Pancreas (tissue), 10 donors: ENCODE measurements at regions not wholly inside any gene's neighbourhood (a gene's known extent, or its start where the extent isn't known, plus 50 kb on each side); places are given as distances from the start of the nearest gene placed in this dataset.

ENCODE experiments used
- ATAC-seq, 4 donors: fragments of 200-7000 bp; cut with Tn5 transposase; one replicate each; pipeline versions ENCODE4 v1.8.0 to v1.9.1; 2020; ENCODE audit warnings: mild to moderate bottlenecking in 4 of 4, moderate library complexity in 4 of 4
- DNase-seq, 6 donors: peaks; one replicate each; pipeline ENCODE4 v3.0.0-alpha.2; 2020
- FAIRE-seq: peaks from 2 replicates; lab custom pipeline; 2012; peaks lifted over from hg19 to GRCh38; lab: Jason Lieb, UNC
- H3K27ac ChIP-seq, 4 donors: fragments of 200-600 bp; sonication (generic); 1 replicate in 3 of 4; 2 replicates in 1 of 4; pipeline versions ENCODE4 v1.5.0 to v1.8.0; 2020
- H3K27me3 ChIP-seq, 4 donors: fragments of 200-600 bp; one replicate each; pipeline ENCODE4 v1.8.0; 2021
- H3K36me3 ChIP-seq, 3 donors: fragments of 200-600 bp; sonication (generic) in 1 of 3; one replicate each; pipeline versions ENCODE4 v1.5.0 to v1.8.0; 2020 to 2021
- H3K4me1 ChIP-seq, 3 donors: fragments of 200-600 bp; one replicate each; pipeline ENCODE4 v1.8.0; 2021
- H3K4me3 ChIP-seq, 4 donors: fragments of 200-600 bp; sonication (generic) in 2 of 4; one replicate each; pipeline versions ENCODE4 v1.5.0 to v1.8.0; 2020 to 2021
- H3K9me3 ChIP-seq, 4 donors: fragments of 200-600 bp; one replicate each; pipeline ENCODE4 v1.8.0; 2021
- WGBS, 2 donors: extraction: QIAGEN DNeasy Blood & Tissue Kit; methylation state at CpG; one replicate each; pipeline ENCODE4 v1.1.7; 2013; 5-methylcytosine and 5-hydroxymethylcytosine counted together
- intact Hi-C, 3 donors: fragments of 100-400 bp; cut with DNase I; formaldehyde crosslinking; loops; one replicate each; pipeline versions ENCODE4 v1.11.1 to v1.14.2; 2022
- TF ChIP-seq, protein P1 (sequence below), 4 donors: fragments of 200-600 bp; sonication (generic) in 3 of 4; IDR thresholded peaks; one replicate each; pipeline versions ENCODE4 v1.5.0 to v1.8.0; 2021; ENCODE audit warnings: antibody characterized with exemption in 4 of 4
- donor health status: healthy with polysubstance abuse.
- donor health status: DM: no; HTN: no; CAD: no; lungs with moderate emphysema.
- donor health status: DM: no; HTN: no; CAD: no.
- donor health status: control.
- donor health status: control.
- donor health status: Bipolar disorder and iron deficiency.
- donor health status: DM: yes; HTN: yes; CAD: no.
- donor health status: DM: no; HTN: no; CAD: no.
- donor health status: DM: no; HTN: no; CAD: no.
- donor health status: DM: yes; HTN: yes; CAD: no.

DNA sequence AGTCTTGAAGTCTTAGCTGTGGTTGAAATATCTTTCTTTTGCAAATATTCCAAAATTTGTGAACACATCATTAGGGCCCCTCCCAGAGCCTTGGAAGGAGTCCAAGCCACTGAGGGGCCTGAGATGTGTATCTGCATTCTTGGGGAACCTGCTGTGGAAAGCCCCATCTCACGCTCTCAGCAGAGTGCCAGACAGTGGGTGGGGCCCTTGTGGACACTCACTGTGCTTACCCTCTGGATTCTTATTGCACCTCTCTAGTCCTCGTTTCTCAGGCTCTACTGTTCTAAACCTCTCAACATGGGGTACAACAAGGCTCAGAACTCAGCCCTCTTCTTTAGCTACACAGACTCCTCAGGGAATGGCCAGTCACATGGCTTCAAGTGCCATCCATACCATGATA lies 416.2 kb upstream of the CDH4 start:
- H3K4me3 ChIP-seq: no peak overlapping the region
- H3K27me3 ChIP-seq: peaks cover 0 to 4% (median 1%) of the 10 kb centered on the region in 4 donors
- no peaks in the 10 kb centered on the region for H3K36me3 ChIP-seq
- FAIRE-seq (no peak), DNase-seq (no peak), ATAC-seq (no peak)
- TF ChIP-seq, protein P1, sequence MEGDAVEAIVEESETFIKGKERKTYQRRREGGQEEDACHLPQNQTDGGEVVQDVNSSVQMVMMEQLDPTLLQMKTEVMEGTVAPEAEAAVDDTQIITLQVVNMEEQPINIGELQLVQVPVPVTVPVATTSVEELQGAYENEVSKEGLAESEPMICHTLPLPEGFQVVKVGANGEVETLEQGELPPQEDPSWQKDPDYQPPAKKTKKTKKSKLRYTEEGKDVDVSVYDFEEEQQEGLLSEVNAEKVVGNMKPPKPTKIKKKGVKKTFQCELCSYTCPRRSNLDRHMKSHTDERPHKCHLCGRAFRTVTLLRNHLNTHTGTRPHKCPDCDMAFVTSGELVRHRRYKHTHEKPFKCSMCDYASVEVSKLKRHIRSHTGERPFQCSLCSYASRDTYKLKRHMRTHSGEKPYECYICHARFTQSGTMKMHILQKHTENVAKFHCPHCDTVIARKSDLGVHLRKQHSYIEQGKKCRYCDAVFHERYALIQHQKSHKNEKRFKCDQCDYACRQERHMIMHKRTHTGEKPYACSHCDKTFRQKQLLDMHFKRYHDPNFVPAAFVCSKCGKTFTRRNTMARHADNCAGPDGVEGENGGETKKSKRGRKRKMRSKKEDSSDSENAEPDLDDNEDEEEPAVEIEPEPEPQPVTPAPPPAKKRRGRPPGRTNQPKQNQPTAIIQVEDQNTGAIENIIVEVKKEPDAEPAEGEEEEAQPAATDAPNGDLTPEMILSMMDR (IDR thresholded peaks at IDR 0.05): no peak
- no peak overlapping the region for H3K27ac ChIP-seq
- 52 to 73% methylated on average over 2 of the region's 2 CpGs for WGBS, 2 donors
- no peaks in the 10 kb centered on the region for H3K9me3 ChIP-seq
- H3K4me1 ChIP-seq: no peaks in the 10 kb centered on the region
- intact Hi-C loops: no loop called here

DNA sequence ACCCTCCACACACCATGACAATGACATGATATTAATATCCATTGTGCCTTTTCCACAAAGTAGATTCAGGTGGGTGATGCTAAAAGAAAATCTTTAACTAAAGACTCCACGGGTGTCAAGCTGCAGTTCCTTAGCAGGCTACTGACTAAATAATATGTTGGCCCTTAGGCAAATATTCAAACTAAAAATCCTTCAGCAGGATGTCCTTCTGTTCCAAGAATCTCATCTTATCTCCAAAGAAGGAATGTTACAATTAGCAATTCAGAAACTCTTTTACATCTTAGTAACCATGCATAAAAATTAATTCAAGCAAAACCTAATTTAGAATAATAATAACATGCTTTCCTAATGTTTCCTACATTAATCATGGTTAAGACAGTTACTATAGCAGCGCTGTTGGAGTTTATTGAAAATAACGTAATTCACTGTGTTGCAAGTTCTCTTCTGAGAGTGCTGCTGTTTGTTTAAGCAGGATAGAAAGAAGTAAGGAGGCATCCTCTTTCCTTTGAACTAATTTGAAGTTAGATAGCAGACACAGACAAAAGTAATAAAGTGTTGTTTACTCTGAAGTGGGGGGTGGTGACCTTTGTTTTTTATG lies 414.8 kb upstream of the CDH4 start:
- intact Hi-C loops: no loop called here
- DNase-seq (no peak), FAIRE-seq (no peak)

DNA sequence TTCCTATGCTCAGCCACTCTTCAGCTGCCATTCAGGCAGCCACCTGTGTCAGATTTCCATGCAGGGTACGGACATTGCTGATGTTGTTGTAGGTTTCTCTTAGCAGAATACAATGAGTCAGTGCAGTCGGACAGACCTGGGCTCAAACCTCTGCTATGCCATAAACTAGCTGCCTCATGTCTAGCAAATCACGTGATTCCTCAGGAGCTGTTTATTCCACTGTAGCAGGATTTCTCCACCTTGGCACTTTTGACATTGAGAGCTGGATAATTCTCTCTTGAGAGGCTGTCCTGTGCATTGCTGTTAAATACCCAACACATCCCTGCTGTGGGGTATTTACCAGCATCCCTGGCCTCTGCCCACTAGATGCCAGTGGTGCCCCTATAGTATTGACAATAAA lies 413.8 kb upstream of the CDH4 start:
- Histone ChIP-seq H3K4me3 (no peak overlapping the region), H3K9me3 (no peaks in the 10 kb centered on the region), H3K27me3 (peaks cover 0 to 3% (median 0%) of the 10 kb centered on the region in 4 donors), H3K4me1 (no peaks in the 10 kb centered on the region), H3K27ac (no peak overlapping the region), H3K36me3 (no peaks in the 10 kb centered on the region)
- DNase-seq (no peak), ATAC-seq (no peak), FAIRE-seq (no peak)
- TF ChIP-seq, protein P1 (IDR thresholded peaks at IDR 0.05): no peak
- 58 to 62% methylated on average over 3 of the region's 3 CpGs for WGBS, 2 donors
- intact Hi-C loops: no loop called here

More for the DNA sequence above, 414.8 kb upstream of the CDH4 start:
- H3K27ac ChIP-seq: no peak overlapping the region
- H3K36me3 ChIP-seq: no peaks in the 10 kb centered on the region
- no peaks in the 10 kb centered on the region for H3K4me1 ChIP-seq
- H3K27me3 ChIP-seq: peaks cover 0 to 3% (median 0%) of the 10 kb centered on the region in 4 donors
- no peak overlapping the region for H3K4me3 ChIP-seq
- TF ChIP-seq, protein P1 (IDR thresholded peaks at IDR 0.05): no peak
- H3K9me3 ChIP-seq: no peaks in the 10 kb centered on the region
- ATAC-seq: no peak
- 24 to 30% methylated on average over 3 of the region's 3 CpGs for WGBS, 2 donors

DNA sequence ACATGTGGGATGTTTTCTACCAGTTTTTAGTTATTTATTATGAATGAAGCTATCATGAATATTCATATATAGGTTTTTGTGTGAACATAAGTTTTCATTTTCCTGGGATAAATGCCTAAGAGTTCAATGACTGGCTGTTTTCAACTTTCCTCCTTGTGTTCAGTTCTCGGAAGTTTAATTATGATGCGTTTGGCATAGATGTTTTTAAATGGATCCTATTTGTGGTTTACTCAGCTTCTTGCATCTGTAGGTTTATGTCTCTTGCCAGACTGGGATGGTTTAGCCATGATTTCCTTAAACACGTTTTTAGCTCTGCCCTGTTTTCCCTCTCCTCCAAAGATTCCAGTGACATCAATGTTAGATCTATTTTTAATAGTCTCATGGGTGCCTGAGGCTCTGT lies 411.1 kb upstream of the CDH4 start:
- no peak overlapping the region for H3K4me3 ChIP-seq
- H3K4me1 ChIP-seq: no peaks in the 10 kb centered on the region
- H3K27me3 ChIP-seq: peaks cover 0 to 3% (median 0%) of the 10 kb centered on the region in 4 donors
- intact Hi-C loops: no loop called here
- TF ChIP-seq, protein P1 (IDR thresholded peaks at IDR 0.05): no peak
- no peaks in the 10 kb centered on the region for H3K36me3 ChIP-seq
- ATAC-seq (no peak), FAIRE-seq (no peak), DNase-seq (no peak)
- WGBS, 2 donors: 62 to 63% methylated on average over 3 of the region's 3 CpGs
- H3K27ac ChIP-seq: no peak overlapping the region
- no peaks in the 10 kb centered on the region for H3K9me3 ChIP-seq

DNA sequence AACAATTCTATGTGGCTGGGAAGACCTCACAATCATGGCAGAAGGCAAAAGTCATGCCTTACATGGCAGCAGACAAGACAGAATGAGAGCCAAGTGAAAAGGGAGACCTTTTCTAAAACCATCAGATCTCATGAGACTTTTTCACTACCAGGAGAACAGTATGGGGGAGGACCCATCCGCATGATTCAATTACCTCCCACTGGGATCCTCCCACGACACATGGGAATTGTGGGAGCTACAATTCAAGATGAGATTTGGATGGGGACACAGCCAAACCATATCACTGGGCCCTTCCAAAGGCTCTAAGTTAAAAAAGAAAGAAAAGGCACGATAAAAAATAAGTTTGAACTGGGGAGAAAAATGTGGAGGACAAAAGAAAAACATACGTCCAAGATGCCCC lies 406.9 kb upstream of the CDH4 start:
- Histone ChIP-seq H3K27ac (no peak overlapping the region), H3K9me3 (no peaks in the 10 kb centered on the region), H3K4me1 (no peaks in the 10 kb centered on the region), H3K4me3 (no peak overlapping the region), H3K36me3 (no peaks in the 10 kb centered on the region), H3K27me3 (peaks cover 0 to 4% (median 0%) of the 10 kb centered on the region in 4 donors)
- WGBS, 2 donors: 51 to 78% methylated on average over 4 of the region's 4 CpGs
- DNase-seq (no peak), ATAC-seq (no peak), FAIRE-seq (no peak)
- TF ChIP-seq, protein P1 (IDR thresholded peaks at IDR 0.05): no peak
- intact Hi-C loops: no loop called here
